DMS79 treated with DMSO at 0.1 percent for 48 hours (cell line): ENCODE measurements at regions not wholly inside any gene's neighbourhood (a gene's known extent, or its start where the extent isn't known, plus 50 kb on each side); places are given as distances from the start of the nearest gene placed in this dataset.
"Not testable (repeated sequence)": the region's sequence is repeated elsewhere in the genome, so short reads cannot be mapped to it uniquely, and the experiment has no call there.

Experiments
- DNase-seq: peaks from one replicate; lab custom pipeline; 2025; lab: John Stamatoyannopoulos, UW

DNA sequence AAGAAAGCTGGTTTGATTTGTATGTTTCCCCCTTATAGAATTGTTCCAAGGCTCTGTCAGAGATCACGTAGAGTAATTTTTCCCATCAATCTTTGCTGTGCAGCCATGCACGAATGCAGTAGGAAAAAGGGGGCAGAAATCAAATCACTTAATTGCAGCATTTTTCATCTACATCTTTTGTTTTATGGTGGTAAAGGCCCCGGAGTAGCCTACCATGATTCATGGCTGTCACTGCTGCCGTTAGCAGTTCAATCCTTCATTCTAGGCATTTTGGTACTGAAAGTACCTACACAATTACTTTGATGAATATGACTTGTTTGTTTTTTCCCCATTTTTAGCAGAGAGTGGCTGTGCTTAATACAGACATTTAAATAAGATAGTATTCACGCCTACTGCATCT lies 631.9 kb upstream of the MMS22L start:
- DNase-seq, result no peak

GRCh38 chr6:97915537-97915936 lies 632.5 kb upstream of the MMS22L start:
- DNase-seq, result no peak

DNA sequence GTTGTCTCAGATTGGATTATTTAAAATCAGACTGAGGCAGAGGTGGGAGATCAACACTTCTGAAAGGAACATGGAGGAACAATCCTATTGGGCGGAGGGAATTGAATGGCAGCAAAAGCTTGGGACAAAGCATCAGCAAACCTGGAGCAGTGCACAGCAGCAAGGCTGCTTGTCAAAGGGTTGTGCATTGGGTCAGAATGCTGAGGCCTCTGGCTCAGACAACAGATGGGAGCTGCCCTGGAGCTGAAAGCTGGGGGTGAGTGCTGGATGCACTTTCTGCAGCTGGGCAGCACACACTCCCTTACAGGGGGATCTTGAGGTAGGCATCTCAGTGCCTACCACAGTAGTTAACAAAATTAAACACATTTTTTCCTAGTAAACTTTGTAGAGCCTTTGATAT lies 634.4 kb upstream of the MMS22L start:
- DNase-seq, result no peak

DNA sequence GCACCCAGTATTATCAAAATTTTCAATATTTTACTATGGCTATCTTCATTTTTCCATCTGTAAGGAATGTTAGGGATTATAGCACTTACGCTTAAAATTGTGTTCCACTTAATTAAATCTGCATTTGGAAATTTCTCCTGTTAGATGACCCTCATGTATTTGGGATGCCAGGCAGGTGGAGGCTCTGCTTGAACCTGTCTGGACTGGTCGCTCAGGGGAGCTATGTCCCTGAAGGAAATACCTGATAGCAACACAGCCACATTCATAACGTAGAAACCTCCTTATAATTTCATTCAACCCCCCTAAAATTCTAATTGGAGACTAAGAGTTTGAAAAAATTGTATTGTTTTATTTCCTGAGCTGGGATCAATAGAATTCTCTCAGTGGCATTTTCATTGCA lies 636.0 kb upstream of the MMS22L start:
- DNase-seq, result no peak

- DNase-seq, result no peak
Observed at GRCh38 chr6:97919631-97920030, 636.6 kb upstream of the MMS22L start.

DNA sequence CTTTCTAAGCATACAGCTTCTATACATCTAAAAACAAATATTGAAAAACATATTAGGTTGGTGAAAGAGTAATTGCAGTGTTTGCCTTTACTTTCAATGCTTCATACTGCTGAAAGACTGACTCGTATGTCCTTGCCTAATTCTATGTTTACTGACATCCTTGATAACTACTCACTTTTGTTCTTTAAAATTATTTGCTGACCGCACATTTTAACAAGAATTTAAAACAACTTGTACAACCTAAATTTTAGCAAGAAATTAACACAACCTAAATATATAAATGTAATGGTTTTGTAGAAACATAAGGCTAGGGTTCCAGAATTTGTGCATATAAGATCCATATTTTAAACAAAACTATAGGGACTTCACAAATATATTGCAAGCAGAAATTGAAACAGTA lies 640.2 kb upstream of the MMS22L start:
- no peak for DNase-seq

DNA sequence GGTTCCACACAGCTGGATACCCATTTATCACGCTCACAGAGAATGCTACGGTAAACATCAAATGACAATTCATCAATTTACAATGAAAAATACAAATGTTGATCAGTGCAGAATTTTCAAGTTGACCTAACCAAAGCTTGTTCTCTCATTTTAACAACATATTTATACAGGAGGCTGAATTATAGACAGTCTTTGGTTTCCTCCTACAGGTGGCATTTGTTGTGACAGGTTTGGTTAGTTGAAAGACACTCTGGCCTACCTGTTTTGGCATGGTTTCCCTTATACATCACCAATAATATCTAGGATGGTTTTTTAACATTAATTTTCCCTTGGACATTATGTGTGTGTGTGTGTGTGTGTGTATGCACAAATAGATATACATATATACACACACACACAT lies 642.5 kb upstream of the MMS22L start:
- DNase-seq, result no peak

GRCh38 chr6:97939440-97940168 lies 656.6 kb upstream of the MMS22L start:
- DNase-seq, result no peak

DNA sequence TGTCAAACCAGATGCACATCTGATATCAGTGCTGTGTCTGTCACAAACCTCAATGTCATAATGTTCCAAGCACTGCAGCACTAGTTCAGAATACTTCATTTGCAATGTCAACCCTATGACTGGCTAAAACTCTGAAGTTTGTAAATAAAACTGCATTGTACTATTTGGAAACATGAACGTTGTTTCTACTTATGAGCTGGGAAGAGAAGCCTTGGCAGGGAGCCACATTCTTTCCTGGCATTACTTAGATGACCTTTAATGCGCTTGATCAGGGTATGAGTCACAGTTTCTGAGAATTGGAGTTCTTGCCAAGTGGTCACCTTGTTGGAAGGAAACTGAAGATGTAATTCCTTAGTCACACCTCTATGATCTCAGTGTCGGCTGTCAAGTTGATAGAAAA lies 664.8 kb upstream of the MMS22L start:
- no peak for DNase-seq

DNA sequence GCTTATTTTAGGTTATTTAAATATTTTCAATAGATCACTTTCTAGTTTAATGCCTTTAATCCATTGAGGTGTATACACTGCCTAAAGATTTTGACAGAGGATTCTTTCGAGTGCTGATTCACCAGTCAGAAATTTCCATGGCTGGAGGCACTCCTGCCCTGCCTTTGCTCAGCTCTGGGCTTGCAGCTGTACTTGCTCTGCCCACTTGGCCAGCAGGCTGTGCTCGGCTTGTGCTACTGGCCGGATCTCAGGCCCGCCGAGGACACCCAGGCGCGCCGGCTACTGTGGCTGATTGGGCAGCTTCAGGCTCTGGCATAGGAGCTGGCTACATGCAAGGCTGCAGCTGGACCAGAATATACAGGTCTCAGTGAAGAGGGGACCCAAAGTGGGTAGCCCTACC lies 675.1 kb upstream of the MMS22L start:
- no peak for DNase-seq

DNA sequence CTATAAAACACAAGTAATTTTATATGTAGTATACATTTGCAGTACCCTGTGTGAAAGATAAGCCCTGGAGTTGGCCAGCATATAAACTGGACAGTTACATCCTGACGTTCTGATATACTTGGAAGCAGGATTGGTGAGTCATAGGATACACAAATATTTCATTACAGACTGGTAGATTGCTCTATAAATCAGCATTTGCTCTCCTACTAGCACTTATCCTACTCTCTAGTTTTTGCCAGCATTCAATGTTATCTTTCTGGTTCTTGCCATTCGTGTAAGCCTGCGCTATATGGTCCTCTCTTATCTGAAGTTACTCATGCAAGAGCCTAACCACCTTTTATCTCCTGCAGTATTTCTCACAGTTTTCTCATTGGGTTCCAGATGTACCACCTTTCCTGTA lies 680.2 kb upstream of the MMS22L start:
- DNase-seq, result no peak

DNA sequence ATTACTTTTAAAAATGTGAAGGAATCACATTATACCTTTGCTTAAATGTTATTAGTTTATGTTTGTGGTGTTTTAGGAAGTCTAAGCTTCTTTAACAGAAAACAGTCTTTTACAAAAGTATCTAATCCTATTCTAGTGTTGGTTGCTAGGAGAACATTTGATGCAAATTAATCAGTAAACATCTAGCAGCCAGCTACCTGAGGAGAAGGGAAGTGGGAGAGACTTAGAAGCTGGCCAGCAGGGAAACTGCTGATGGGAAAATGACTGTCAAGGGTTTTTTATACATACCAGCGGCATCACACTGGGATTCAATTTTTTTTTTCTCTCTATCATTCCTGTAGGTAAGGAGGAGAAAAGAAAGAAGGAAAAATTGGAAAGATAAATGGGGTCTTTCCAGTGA lies 686.0 kb upstream of the MMS22L start:
- no peak for DNase-seq

- no peak for DNase-seq
Observed at GRCh38 chr6:97977084-97977483, 694.1 kb upstream of the MMS22L start.

DNA sequence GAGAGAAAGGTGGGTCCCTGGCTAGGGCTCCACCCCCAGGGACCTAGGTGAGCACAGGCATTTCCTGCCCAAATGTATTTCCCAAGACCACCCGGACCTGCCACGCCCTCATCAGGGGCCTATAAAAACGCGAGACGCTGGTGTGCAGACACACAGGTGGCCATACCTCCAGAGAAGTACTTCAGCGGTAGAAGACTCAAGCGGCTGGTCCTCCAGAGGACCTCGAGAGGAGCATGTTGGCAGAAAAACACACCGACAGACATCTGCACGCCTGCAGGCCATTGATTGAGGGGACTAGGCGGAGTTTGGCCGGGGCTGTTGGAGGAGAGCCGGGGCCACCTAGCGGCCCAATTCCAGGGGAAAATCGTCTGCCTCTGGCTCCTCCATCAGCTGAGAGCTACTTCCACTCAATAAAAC lies 695.8 kb upstream of the MMS22L start:
- DNase-seq, result no peak

DNA sequence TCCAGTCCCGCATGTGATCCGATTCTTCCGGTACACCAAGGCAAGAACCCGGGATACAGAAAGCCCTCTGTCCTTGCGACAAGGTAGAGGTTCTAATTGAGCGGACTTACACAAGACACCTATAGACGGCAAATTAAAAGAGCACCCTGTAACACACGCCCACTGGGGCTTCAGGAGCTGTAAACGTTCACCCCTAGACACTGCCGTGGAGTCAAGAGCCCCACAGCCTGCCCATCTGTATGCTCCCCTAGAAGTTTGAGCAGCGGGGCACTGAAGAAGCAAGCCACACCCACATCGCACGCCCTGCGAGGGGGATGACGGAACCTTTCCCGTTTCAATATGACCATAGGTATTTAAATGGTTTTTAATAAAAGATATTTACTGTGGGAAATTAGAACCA lies 696.3 kb upstream of the MMS22L start:
- DNase-seq, result not testable (repeated sequence)

DNA sequence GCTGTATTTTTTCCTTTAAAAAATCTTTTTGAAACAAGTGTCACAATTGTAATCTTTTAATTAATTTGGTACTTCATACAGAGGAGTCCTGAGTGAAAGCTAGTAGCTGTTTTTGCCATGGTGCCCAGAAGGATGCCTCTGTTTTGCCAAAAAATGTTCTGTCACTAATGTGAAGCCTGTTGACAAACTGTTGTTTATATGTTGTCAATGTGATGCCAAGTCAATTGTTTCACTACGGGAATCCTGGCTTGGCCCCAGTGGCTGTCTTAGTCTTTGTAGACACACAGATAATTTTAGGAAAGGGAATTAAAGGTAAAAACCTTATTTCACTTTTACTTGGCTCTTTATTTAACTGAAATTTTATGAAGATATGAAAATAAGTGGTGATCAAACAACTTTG lies 706.4 kb upstream of the MMS22L start:
- DNase-seq, result no peak

DNA sequence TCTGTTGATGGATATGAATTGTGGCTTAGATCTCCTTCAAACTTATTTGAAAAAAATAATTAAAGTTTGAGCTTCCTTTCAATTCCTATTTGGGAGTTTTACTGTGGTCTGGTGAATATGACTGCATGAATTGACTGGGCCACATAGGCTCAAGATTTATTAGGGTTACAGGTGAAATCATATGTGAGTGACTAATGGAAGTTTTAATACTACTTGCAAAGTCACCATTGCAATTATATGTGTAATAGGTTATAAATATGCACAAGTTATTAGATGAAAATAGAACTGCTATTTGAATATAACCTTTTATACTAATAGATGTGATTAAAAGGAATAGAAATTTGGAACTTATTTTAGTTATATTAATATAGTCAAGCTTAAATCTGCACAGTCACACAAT lies 712.1 kb upstream of the MMS22L start:
- no peak for DNase-seq

DNA sequence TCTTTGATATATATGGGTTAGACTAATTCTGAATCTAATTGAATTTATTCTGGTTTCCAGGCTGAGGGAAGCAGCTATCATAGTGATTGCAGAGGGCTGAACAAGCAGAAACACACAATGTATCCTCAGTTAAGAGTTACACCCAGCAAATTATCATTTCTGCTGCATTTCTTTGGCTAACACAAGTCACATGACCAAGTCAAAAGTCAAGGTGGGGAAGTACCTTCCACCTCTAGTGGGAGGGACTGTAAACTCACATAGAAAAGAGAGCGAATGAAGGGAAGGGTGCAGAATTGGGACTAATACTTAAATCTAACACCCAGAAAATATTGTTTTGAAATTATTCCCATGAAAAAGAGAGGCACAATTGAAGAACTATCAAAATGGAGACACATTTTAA lies 719.7 kb upstream of the MMS22L start:
- DNase-seq, result no peak

DNA sequence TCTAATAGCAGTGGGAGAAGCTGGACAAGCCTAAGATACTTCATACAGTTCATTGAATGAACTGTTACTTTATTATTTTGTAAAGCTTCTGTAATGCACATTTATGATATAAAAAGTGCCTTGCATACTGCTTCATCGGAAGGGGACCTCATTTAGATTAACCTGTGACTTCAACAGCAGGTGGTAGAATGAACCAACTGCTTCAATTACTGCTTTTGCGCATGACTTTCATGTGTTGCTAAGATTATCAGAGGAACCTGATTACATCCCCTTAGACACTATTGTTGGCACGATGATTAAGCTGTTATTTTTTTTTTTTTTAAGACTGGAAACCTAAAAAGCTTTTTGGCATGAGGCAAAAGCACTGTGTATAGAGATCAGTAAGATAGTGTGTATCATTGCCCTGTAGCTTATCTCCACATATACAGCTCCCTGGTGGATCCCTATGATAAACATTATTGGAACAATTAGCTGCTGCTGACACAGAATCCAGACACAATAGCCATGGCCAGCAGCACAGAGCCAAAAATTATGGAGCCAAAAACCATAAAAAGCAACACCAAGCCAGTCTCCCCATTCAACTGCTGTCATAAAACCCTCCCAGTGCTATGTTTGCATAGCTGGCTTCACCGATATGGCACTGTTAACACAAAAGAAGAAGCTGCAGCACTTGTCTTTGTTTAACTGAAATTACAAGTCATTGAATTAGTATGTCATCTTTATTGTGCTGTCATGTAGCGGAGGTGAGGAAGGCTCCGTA lies 731.6 kb upstream of the MMS22L start:
- no peak for DNase-seq

DNA sequence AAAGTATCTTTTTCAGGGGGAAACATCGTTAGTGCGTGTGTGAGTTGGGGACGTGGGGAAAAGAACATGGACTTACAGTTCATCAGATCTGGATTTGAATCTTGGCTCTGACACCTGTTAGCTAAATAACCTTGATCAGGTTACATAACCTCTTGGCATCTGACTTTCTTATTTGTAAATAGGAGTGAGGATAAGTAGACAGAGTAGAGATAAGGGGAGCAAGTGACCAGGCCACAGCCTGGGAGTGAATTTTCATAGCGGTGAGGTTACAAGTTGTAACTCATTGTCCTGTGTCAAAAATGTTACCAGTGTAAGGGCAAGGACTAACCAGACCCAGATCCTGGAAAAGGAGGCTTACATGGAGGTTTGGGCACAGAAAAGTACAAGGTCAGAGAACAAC lies 733.5 kb upstream of the MMS22L start:
- DNase-seq, result no peak

DNA sequence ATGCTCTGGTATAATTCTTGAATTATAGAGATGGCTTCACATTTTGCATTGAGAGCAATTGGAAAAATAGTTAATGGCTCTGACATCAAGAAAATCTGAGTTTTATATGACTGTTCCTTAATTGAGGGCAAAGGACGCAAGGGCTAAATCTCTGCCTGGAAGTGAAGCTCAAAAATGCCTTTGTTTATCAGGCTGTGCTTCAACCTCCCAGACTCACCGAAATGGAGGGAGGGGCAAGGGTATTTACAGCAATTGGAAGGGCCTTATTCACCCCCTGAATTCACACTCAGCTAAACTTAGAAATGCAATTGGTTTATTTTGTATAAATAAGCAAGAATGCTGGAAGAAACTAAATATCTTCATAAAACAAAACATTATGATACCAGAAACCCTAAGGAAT lies 737.2 kb upstream of the MMS22L start:
- no peak for DNase-seq

DNA sequence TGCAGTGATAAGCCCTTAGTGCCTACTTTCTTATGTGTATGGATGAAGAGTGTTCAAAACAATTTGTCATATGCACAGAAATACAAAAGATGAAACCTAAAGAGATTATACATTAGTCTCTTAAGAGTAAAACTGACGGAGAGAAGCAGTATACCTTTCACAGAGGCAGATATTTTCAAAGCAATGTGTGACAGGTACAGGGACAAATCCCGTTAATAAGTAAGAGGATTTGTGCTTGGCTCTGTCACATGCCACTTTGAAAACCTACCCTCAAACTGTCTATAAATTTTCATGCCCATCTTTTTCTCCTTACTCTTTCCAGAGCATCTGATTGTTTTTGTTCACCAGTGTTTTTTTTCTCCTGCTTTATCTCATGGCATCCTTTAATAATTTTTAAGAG lies 741.3 kb upstream of the MMS22L start:
- no peak for DNase-seq

- no peak for DNase-seq
Observed at GRCh38 chr6:98027898-98028297, 744.9 kb upstream of the MMS22L start.

GRCh38 chr6:98033617-98034016 lies 750.6 kb upstream of the MMS22L start:
- DNase-seq, result no peak
